Activated CD8-positive, alpha-beta T cell treated with anti-CD3 and anti-CD28 coated beads for 36 hours (primary cell): ENCODE measurements at regions not wholly inside any gene's neighbourhood (a gene's known extent, or its start where the extent isn't known, plus 50 kb on each side); places are given as distances from the start of the nearest gene placed in this dataset.

Experiments used
- ATAC-seq: fragments of 200-7000 bp; cut with Tn5 transposase; one replicate; pipeline ENCODE4 v1.10.0; 2021; ENCODE audit warnings: mild to moderate bottlenecking, moderate library complexity
- CTCF ChIA-PET: fragments of 350-600 bp; sonication (Branson Sonifier 250); formaldehyde crosslinking; loops from one replicate; lab custom pipeline; 2021; ENCODE audit warnings: antibody characterized with exemption; lab: Charles Lee
- POLR2A ChIA-PET: fragments of 350-600 bp; sonication (Branson Sonifier 250); formaldehyde crosslinking; loops from one replicate; lab custom pipeline; 2021; ENCODE audit warnings: antibody characterized with exemption; lab: Charles Lee
- DNase-seq: peaks from one replicate; pipeline ENCODE4 v3.0.0-alpha.2; 2020
- H3K27ac Mint-ChIP-seq: one replicate; pipeline ENCODE4 v1.8.0; 2021; ENCODE audit warnings: mild to moderate bottlenecking, mixed read lengths
- H3K27me3 Mint-ChIP-seq: one replicate; pipeline ENCODE4 v1.8.0; 2021; ENCODE audit warnings: mixed read lengths
- H3K36me3 Mint-ChIP-seq: one replicate; pipeline ENCODE4 v1.8.0; 2021; ENCODE audit warnings: low read depth, mixed read lengths
- H3K4me1 Mint-ChIP-seq: one replicate; pipeline ENCODE4 v1.8.0; 2021; ENCODE audit warnings: low read depth, mixed read lengths
- H3K4me3 Mint-ChIP-seq: one replicate; pipeline ENCODE4 v1.8.0; 2021; ENCODE audit warnings: mild to moderate bottlenecking, moderate library complexity, mixed read lengths
- H3K9me3 Mint-ChIP-seq: one replicate; pipeline ENCODE4 v1.8.0; 2021; ENCODE audit warnings: mixed read lengths
- CTCF ChIP-seq: fragments of 200-600 bp; IDR thresholded peaks from one replicate; pipeline ENCODE4 v1.8.0; 2022; ENCODE audit warnings: antibody characterized with exemption, mild to moderate bottlenecking
- intact Hi-C: fragments of 100-400 bp; cut with micrococcal nuclease; formaldehyde crosslinking; loops from one replicate; pipeline ENCODE4 v1.10.0; 2022

- no peaks in the 10 kb centered on the region for H3K9me3 Mint-ChIP-seq
- no peaks in the 10 kb centered on the region for H3K36me3 Mint-ChIP-seq
- ATAC-seq = no peak
- H3K4me1 Mint-ChIP-seq = no peaks in the 10 kb centered on the region
- intact Hi-C loops = no loop called here
- CTCF ChIA-PET = no interaction called here
- no peak overlapping the region for H3K27ac Mint-ChIP-seq
- DNase-seq = no peak
- H3K27me3 Mint-ChIP-seq = no peaks in the 10 kb centered on the region
- no peak overlapping the region for H3K4me3 Mint-ChIP-seq
- POLR2A ChIA-PET = no interaction called here
- TF ChIP-seq CTCF = no peak
Observed at GRCh38 chr4:129708784-129709183, 612.8 kb downstream of the C4orf33 start.

GRCh38 chr4:129738175-129738574 lies 642.2 kb downstream of the C4orf33 start:
- TF ChIP-seq CTCF = no peak

GRCh38 chr4:129747756-129748155 lies 651.8 kb downstream of the C4orf33 start:
- no peaks in the 10 kb centered on the region for H3K36me3 Mint-ChIP-seq
- H3K9me3 Mint-ChIP-seq = no peaks in the 10 kb centered on the region
- H3K4me1 Mint-ChIP-seq = no peaks in the 10 kb centered on the region
- ChIA-PET CTCF (interaction anchor here (1.0 kb wide), 1 partner anchor 10 kb away, joined by 4 read pairs; no protein-coding TSS in a partner anchor), POLR2A (no interaction called here)
- H3K27ac Mint-ChIP-seq = no peak overlapping the region
- intact Hi-C loops = no loop called here
- H3K27me3 Mint-ChIP-seq = no peaks in the 10 kb centered on the region
- DNase-seq (no peak), ATAC-seq (no peak)
- TF ChIP-seq CTCF = no peak
- H3K4me3 Mint-ChIP-seq = no peak overlapping the region

More at GRCh38 chr4:129738175-129738574, 642.2 kb downstream of the C4orf33 start:
- ATAC-seq (no peak), DNase-seq (no peak)
- POLR2A ChIA-PET = no interaction called here
- Mint-ChIP-seq H3K36me3 (no peaks in the 10 kb centered on the region), H3K4me1 (no peaks in the 10 kb centered on the region), H3K4me3 (no peak overlapping the region), H3K27me3 (no peaks in the 10 kb centered on the region), H3K9me3 (no peaks in the 10 kb centered on the region), H3K27ac (no peak overlapping the region)
- intact Hi-C loops = no loop called here
- CTCF ChIA-PET = no interaction called here

- ATAC-seq (no peak), DNase-seq (no peak)
- Mint-ChIP-seq H3K27me3 (no peaks in the 10 kb centered on the region), H3K4me3 (no peak overlapping the region), H3K36me3 (no peaks in the 10 kb centered on the region), H3K9me3 (no peaks in the 10 kb centered on the region), H3K27ac (no peak overlapping the region), H3K4me1 (no peaks in the 10 kb centered on the region)
- TF ChIP-seq CTCF = no peak
- ChIA-PET CTCF (no interaction called here), POLR2A (no interaction called here)
- intact Hi-C loops = no loop called here
Observed at GRCh38 chr4:129748991-129749390, 653.0 kb downstream of the C4orf33 start.

- CTCF ChIA-PET = no interaction called here
- Mint-ChIP-seq H3K27ac (no peak overlapping the region), H3K36me3 (no peaks in the 10 kb centered on the region)
Observed at GRCh38 chr4:129751646-129752045, 655.7 kb downstream of the C4orf33 start.

More at GRCh38 chr4:129751646-129752045, 655.7 kb downstream of the C4orf33 start:
- Mint-ChIP-seq H3K27me3 (no peaks in the 10 kb centered on the region), H3K4me1 (no peaks in the 10 kb centered on the region), H3K4me3 (no peak overlapping the region), H3K9me3 (no peaks in the 10 kb centered on the region)
- ATAC-seq (no peak), DNase-seq (no peak)
- POLR2A ChIA-PET = no interaction called here
- no peak for TF ChIP-seq CTCF
- intact Hi-C loops = no loop called here
